ES-I3 (cell line): ENCODE measurements at regions not wholly inside any gene's neighbourhood (a gene's known extent, or its start where the extent isn't known, plus 50 kb on each side); places are given as distances from the start of the nearest gene placed in this dataset.

Experiments
- H3K36me3 ChIP-seq: 2 replicates; pipeline ENCODE4 v1.6.1; 2013; ENCODE audit warnings: mild to moderate bottlenecking, low read length, control low read depth, moderate library complexity; ENCODE audit not compliant: insufficient read depth
- H3K4me1 ChIP-seq: 2 replicates; pipeline ENCODE4 v1.6.1; 2013; ENCODE audit warnings: mild to moderate bottlenecking, control low read depth, low read length; ENCODE audit not compliant: insufficient read depth
- H3K9ac ChIP-seq: 2 replicates; pipeline ENCODE4 v1.6.1; 2013; ENCODE audit warnings: low read depth, mild to moderate bottlenecking, low read length, moderate library complexity
- H3K9me3 ChIP-seq: 2 replicates; pipeline ENCODE4 v1.6.1; 2013; ENCODE audit warnings: mild to moderate bottlenecking, low read length, moderate library complexity; ENCODE audit not compliant: control insufficient read depth, insufficient read depth

DNA sequence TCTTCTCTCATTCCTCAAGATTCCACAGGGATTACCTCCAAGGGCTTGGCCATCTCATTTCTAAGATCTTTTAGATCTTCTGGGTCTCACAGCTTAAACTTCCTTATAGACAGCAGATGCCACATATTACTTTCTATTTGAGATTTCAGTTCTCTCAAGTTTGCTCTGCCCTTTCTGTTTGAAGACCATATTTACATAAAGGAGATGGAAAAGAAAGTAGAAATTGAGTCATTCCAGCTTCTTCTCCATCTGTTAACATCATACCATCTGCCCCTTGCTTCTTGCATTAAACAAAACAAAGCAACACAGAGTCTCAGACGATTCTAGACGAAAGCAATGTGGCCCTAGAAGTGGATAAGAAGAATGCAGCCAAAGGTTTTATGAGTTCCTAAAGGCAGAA, 203.4 kb downstream of the TTLL2 start:
- H3K9ac ChIP-seq, result no peak overlapping the region
- no peaks in the 10 kb centered on the region for H3K9me3 ChIP-seq
- H3K36me3 ChIP-seq, result no peaks in the 10 kb centered on the region
- H3K4me1 ChIP-seq, result no peaks in the 10 kb centered on the region

DNA sequence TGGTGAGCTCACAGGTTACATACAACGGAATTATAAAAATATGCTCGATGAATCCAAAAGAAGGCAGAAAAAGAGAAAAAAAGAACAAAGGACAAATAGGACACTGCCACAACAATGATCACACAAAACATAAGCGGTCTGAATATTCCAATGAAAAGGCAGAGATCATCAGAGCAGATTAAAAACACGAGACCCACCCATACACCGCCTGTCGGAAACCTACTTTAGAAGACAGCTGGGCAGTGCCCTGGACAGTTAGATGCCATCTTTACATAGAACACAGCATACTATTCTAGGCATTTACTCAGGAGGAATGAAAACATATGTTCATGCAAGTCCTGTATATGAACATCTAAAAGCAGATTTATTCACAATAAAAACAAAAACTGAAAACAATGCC, 204.1 kb downstream of the TTLL2 start:
- Histone ChIP-seq H3K4me1 (no peaks in the 10 kb centered on the region), H3K9ac (no peak overlapping the region), H3K36me3 (no peaks in the 10 kb centered on the region), H3K9me3 (no peaks in the 10 kb centered on the region)

DNA sequence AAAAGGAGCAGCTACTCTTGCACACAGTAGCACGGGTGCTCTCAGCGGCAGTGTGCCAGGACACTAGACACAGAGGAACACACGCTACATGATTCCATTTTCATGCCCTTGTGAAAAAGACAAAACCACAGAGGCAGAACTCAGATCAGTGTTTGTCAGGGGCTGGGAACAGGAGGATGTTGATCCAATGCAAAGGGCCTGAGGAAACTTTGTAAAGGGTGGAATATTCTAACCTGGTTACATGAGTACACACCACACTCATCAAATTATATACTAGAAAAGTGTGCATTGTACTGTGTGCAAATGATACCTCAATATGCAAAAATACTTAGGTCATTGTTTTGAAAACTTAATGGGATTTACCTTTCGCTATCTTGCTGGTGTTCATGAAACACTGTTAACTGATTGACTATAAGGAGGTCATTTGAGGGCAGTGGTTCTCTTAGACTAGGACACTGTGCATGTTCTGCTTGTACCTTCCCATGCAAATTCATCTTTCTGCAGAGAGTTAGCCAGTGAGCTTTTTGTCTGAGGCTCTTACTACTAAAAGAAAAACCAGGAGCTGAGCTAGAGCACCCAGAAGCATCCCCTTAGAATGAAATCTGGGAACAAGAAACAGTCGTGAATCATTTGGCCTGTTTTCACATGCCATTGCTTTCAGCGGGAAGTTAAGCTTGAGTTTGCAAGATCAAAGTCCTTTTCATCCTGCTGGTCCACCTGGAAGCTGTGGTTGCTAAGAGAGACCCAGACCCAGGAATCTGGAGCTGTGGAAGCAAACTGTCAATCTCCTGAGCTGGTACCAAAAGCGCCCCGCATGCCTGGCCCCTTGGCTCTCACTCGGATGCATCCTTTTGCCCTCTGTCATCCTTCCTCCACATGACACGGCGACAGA, 204.8 kb downstream of the TTLL2 start:
- Histone ChIP-seq H3K9ac (no peak overlapping the region), H3K4me1 (no peaks in the 10 kb centered on the region), H3K36me3 (no peaks in the 10 kb centered on the region), H3K9me3 (no peaks in the 10 kb centered on the region)

DNA sequence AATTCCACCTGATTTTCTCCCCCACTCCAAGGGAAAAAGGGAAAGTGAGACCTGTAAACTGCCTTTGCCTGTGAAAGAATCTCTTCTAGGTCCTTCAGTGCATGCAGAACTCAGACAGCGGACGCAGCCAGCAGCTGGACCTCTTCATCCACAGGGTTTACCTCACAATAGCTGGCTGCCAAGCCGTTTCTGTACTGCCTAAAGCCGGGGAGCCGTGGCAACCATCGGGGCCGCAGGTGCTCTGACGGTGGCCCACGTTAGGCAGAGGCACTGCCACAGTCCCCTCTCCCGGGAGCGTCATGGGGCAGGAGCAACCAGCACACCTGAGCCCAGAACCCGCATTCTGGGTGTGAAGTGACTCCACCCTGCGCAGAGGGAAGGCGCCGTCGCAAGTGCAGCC, 206.1 kb downstream of the TTLL2 start:
- Histone ChIP-seq H3K9ac (no peak overlapping the region), H3K4me1 (no peaks in the 10 kb centered on the region), H3K9me3 (no peaks in the 10 kb centered on the region), H3K36me3 (no peaks in the 10 kb centered on the region)

DNA sequence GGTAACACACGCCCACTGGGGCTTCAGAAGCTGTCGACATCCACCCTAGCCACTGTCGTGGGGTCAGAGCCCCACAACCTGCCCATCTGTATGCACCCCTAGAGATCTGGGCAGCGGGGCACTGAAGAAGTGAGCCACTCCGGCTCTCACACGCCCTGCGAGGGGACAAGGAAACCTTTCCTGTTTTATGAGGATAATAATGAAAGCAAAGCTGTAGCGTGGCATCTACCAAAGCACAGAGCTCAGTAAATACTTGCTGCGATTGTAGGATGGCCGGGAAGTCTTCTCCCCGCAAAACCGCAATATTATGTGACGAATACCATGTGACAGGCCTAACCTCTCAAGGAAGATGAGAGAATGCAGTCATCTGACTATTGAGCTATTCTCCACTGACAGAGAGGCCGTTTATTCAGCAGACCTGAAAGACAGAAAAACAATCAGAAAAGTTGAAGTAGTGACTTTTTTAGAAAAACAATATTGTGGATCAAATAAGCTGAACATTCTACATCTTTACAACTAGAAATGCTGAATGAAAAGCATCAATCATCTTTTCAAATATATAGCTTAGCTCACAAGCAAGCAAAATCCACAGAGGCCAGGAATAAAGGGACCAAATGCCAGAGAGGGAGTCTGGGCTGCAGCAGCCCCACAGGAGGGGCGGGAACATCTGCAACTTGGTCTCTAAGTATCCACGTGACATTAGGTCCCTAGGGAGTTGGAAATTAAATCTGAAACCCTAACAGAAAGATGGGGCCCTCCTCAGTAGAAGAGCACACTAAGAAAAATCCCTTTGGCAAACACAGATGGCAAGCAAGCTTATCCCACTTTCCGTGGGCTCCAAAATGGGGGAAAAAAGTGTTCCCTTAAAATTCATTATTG, 207.8 kb downstream of the TTLL2 start:
- Histone ChIP-seq H3K4me1 (no peaks in the 10 kb centered on the region), H3K9me3 (no peaks in the 10 kb centered on the region), H3K36me3 (no peaks in the 10 kb centered on the region), H3K9ac (no peak overlapping the region)

DNA sequence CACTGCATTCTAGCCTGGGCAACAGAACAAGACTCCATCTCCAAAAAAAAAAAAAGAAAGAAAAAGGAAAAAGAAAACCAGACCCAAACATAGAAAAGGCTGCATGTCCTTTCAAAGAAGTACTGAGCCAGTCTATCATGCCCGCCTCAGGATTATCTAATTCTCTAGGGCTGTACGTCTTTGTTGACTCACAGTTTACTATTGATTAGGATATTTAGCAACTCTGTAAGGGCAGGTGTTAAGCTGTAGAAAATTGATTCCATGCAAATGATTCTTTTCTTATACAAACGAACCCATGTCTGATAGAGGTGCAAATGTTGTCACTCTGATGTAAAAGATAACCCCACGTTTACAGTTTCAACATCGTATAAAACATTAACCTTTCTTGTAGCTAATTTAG, 209.0 kb downstream of the TTLL2 start:
- no peaks in the 10 kb centered on the region for H3K9me3 ChIP-seq
- H3K4me1 ChIP-seq, result no peaks in the 10 kb centered on the region
- H3K9ac ChIP-seq, result no peak overlapping the region
- no peaks in the 10 kb centered on the region for H3K36me3 ChIP-seq

DNA sequence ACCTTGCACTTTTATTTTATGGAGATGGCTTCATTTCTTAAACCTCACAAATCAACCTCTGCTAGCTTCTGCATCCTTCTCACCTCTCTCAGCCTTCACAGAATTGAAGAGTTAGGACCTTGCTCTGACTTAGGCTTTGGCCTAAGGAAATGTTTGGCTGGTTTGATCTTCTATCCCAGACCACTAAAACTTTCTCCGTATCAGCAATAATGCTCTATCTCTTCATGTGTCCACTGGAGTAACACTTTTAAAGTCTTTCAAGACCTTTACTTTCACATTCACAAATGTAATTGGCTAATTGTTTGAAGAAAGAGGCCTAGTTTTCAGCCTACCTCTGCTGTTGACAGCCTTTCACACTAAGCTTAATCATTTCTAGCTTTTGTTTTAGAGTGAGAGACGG, 212.9 kb downstream of the TTLL2 start:
- Histone ChIP-seq H3K36me3 (no peaks in the 10 kb centered on the region), H3K9me3 (peaks cover 6% of the 10 kb centered on the region), H3K9ac (no peak overlapping the region), H3K4me1 (no peaks in the 10 kb centered on the region)

DNA sequence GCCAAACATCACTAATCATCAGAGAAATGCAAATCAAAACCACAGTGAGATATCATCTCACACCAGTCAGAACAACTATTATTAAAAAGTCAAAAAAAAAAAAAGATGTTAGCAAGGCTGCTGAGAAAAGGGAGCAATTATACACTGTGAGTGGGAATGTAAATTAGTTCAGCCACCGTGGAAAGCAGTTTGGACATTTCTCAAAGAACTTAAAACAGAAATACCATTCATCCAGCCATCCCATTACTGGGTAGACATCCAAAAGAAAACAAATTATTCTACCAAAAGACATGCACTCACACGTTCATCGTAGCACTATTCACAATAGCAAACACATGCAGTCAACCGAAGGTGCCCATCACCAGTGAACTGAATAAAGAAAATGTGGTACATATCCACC, 213.9 kb downstream of the TTLL2 start:
- H3K9ac ChIP-seq, result no peak overlapping the region
- H3K9me3 ChIP-seq, result peaks cover 6% of the 10 kb centered on the region
- H3K4me1 ChIP-seq, result no peaks in the 10 kb centered on the region
- H3K36me3 ChIP-seq, result no peaks in the 10 kb centered on the region

DNA sequence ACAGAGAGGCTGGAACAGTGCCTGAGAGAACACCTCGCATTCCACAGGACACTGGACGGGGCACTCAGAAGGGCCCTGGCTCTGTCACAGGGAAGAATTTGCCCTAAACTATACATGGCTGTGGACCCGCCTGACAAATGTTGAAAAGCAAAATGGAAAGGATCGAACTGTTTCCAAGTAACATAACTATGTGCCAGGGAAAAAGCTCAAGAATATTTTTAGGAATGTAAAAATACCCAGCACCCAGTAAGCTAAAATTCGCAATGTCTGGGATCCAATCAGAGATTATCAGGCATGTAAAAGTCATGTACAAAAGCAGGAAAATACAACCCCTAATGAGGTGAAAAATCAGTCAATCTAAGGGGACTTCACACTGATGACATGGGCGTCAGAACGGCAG, 215.9 kb downstream of the TTLL2 start:
- no peaks in the 10 kb centered on the region for H3K4me1 ChIP-seq
- H3K36me3 ChIP-seq, result no peaks in the 10 kb centered on the region
- no peak overlapping the region for H3K9ac ChIP-seq
- peaks cover 6% of the 10 kb centered on the region for H3K9me3 ChIP-seq

DNA sequence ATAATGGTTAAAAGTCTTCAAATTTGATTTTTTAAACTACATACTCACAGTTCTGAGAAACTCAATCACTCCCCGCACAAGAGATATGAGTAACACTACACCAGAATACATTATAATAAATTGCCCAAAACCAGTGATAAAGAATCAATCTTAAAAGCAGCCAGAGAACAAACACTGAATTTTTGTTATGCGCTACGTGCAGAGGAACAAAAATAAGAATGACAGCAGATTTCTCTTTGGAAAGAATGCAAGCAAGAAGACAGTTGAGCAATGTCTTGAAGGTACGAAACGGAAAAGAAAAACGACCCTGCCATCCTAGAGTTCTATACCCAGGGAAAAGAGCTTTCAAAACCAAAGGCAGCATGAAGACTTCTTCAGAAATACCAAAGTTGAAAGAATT, 216.7 kb downstream of the TTLL2 start:
- Histone ChIP-seq H3K4me1 (no peaks in the 10 kb centered on the region), H3K9me3 (peaks cover 6% of the 10 kb centered on the region), H3K36me3 (no peaks in the 10 kb centered on the region), H3K9ac (no peak overlapping the region)

DNA sequence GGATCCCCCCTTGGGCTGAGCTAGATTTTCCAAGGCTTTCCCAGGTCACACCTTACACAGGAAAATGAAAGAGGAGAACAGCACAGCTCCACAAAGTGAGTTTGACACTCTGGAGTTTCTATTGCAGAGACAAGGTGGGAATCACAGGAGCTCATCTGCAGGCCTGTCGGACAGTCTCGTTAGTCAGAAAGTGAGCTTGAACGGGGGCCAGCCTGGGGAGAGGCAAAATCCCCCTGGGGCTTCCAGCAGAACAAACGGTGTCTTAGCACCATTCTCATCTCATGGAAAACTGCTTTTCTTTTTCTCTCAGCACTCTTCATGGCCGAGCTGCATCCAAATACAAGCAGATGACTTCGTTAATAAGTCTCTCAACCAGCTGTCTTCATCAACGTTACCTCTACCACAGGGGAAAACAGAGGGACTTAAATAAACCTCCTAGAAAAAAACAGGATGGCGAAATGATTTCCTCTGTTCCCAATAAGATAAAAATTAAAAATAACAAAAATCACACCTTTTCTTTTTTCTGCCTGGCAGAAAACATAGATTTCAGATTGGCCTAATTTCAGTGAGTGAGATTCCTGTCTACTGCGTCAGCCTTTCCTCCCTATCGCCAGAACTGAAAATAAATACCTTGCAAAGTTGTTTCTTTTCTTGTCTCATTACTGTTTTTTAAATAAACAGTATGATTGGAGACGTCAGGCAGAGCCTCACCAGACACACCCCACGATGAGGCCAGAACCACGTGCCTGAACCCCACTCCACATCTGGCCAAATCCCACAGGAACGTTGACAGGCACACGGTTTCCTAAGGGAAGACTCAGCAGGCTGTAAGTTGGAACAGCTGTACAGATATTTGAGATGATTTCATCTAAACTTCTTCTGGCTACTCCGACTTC, 219.0 kb downstream of the TTLL2 start:
- Histone ChIP-seq H3K36me3 (no peaks in the 10 kb centered on the region), H3K4me1 (no peaks in the 10 kb centered on the region), H3K9me3 (peaks cover 6% of the 10 kb centered on the region), H3K9ac (no peak overlapping the region)

DNA sequence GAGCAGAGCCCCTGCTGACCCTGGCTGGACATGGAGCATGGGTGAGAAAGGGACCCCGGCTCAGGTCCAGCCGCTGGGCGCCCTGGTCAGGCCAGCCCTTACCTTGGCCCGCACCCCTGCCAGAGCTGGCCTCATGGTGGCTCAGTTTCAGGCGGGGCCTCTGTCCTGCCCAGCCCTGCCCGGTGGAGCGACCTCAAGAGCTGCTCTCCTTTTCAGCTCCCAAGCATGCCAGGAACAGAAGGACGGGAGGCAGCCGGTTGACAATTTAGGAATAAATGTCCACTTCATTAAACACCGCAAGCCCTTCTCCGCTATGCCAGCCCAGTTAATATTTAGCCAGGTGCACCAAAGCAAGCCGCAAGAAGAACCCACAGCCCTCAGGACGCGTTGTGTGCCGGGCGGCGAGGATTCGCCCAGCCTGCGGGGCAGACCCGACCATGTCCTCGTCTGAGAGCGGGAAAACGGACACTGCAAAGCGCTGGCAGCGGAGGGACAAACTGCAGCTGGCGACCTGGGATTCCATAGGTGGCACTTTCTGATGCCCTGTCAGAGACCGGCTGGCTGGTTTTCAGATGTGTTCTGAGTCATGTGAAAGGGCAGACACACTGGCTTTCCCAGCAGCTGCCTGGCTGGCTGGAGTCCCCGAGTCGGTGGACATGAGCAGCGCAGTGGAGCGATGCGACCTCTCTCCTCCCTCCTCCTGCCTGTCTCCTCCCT, 221.9 kb downstream of the TTLL2 start:
- Histone ChIP-seq H3K36me3 (no peaks in the 10 kb centered on the region), H3K4me1 (no peaks in the 10 kb centered on the region), H3K9me3 (peaks cover under 1% of the 10 kb centered on the region; the same call in 1 of the 2 replicates), H3K9ac (no peak overlapping the region)

DNA sequence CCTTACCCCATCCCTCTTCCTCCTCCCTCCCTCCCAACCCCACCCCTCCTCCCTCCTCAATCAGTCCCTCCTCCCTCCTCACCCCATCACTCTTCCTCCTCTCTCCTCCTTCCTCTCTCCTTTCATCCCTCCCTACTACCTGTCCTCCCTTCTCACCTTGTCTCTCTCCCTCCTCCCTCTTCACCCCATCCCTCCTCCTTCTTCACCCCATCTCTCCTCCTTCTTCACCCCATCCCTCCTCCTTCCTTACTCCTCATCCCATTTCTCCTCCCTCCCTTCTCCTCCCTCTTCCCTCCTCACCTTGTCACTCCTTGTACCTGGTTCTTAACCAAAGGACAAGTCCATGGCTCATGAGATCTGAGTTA, 222.4 kb downstream of the TTLL2 start:
- Histone ChIP-seq H3K9ac (no peak overlapping the region), H3K4me1 (no peaks in the 10 kb centered on the region), H3K36me3 (no peaks in the 10 kb centered on the region), H3K9me3 (no peaks in the 10 kb centered on the region)

DNA sequence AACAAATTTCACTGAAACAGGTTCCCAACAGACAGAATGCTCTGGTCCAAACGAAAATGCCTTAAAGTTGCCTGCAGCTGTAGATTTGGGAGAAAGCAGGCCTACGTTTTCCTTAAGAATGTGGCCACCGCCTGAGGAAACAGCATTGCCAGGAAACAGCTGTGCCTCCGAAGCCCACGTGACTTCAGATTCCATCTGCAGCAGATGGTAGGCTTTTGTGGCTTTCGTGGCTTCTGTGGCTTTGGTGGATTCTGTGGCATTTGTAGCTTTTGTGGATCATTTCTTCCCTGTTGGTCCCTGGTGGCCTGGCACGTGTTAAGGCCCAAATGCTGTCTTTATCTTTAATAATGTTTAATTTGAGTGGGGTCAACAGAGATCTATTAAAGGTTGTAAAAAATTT, 222.9 kb downstream of the TTLL2 start:
- Histone ChIP-seq H3K36me3 (no peaks in the 10 kb centered on the region), H3K9me3 (no peaks in the 10 kb centered on the region), H3K4me1 (no peaks in the 10 kb centered on the region), H3K9ac (no peak overlapping the region)
